HAP-1 (cell line): ENCODE measurements at regions not wholly inside any gene's neighbourhood (a gene's known extent, or its start where the extent isn't known, plus 50 kb on each side); places are given as distances from the start of the nearest gene placed in this dataset.

Source experiments
- DNase-seq, 2 experiments: peaks; one replicate each; pipeline ENCODE4 v3.0.0-alpha.2; 2016 to 2020; ENCODE audit warnings: low spot score in 2 of 2
- H3K27me3 ChIP-seq: fragments of 250-450 bp; sonication (Bioruptor Pico); 2 replicates; pipeline ENCODE4 v1.5.1; 2020; ENCODE audit warnings: low read depth, mild to moderate bottlenecking, moderate library complexity
- H3K36me3 ChIP-seq: fragments of 250-450 bp; sonication (Bioruptor Pico); replicated peaks from 2 replicates; pipeline ENCODE4 v1.5.1; 2020; ENCODE audit warnings: mild to moderate bottlenecking
- H3K4me1 ChIP-seq: fragments of 250-450 bp; sonication (Bioruptor Pico); 2 replicates; pipeline ENCODE4 v1.5.1; 2020; ENCODE audit warnings: mild to moderate bottlenecking
- H3K4me3 ChIP-seq: fragments of 250-450 bp; sonication (Bioruptor Pico); 2 replicates; pipeline ENCODE4 v1.5.1; 2020; ENCODE audit warnings: mild to moderate bottlenecking, moderate library complexity
- H3K9me3 ChIP-seq: fragments of 250-450 bp; sonication (Bioruptor Pico); 2 replicates; pipeline ENCODE4 v1.5.1; 2020; ENCODE audit warnings: mild to moderate bottlenecking, moderate library complexity
- in situ Hi-C: fragments of 300-500 bp; cut with MboI; formaldehyde crosslinking; loops from 3 replicates; pipeline ENCODE4 v1.14.3; 2020; ENCODE audit warnings: low sequenced_read_pairs, inconsistent platforms, mixed read lengths

- H3K36me3 ChIP-seq: no peaks in the 10 kb centered on the region
- in situ Hi-C loops: no loop called here
- H3K4me1 ChIP-seq: no peaks in the 10 kb centered on the region
- no peaks in the 10 kb centered on the region for H3K27me3 ChIP-seq
- H3K4me3 ChIP-seq: no peak overlapping the region
- no peak for DNase-seq
- H3K9me3 ChIP-seq: no peaks in the 10 kb centered on the region
Measured at GRCh38 chr3:132231633-132232032, 85.6 kb upstream of the ACP3 start.

DNA sequence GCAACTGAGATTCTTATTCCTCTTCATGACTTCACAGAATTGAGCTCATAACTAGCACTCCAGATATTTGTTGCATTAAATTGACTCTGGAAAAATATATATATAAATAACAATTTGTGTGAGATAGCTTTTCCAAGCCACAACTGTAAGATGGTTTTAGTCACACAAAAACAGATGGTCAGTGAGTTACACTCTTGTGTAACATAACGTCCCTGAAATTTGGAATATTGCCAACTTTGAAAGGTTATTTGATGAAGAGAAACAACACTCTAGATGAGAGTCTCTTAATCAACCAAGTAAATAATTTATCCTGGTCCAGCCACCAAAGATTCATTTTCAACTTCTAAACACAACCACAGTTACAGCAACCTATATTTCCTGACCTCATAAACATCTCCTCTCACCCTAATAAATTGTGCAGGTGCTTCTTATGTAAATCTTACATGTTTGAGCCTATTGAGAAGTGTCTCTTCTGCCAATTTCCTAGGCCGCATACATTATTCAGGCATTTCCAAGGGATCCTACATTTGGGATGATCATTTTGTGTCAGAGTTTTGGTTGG lies 84.9 kb upstream of the ACP3 start:
- H3K27me3 ChIP-seq: no peaks in the 10 kb centered on the region
- H3K9me3 ChIP-seq: no peaks in the 10 kb centered on the region
- H3K4me3 ChIP-seq: no peak overlapping the region
- no peaks in the 10 kb centered on the region for H3K4me1 ChIP-seq
- in situ Hi-C loops: no loop called here
- H3K36me3 ChIP-seq: no peaks in the 10 kb centered on the region
- DNase-seq: no peak

DNA sequence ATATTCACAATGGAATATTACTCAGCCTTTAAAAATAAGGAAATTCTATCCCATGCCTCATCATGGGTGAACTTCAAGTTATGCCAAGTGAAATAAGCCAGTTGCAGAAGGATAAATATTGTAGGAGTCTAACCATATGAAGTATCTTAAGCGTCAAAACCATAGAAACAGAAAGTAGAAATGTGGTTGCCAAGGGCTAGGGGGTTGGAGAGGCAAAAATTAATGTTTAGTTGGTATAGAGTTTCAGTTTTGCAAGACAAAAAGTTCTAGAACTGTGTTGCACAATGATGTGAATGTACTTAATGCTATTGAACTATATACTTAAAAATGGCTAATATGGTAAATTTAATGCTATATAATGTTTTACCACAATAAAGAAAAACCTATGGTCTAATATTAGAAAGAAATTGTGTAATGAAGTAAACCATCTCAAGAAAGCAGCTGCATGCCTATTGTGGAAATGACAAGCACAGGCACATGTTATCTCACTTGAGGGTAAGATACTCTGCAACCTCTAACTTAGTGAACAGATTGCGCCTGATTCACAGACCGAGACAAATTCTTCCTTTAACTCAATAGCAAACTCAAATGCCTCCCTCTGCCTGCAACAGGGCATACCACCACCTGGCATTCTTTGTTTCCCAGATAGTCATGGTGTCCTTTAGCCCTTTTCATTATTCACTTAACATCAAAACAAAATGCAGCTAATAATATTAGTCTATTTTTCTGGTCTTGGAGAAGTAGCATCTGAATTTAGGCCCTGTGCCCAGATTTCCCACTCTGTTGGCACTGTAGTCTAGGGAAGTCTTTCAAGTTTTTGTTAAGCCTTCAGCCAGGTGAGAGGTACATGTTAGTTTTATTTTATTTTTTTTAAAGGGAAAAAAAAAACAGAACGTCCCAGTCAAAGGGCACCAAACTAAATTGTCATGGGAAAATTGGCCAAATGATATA lies 80.2 kb upstream of the ACP3 start:
- Histone ChIP-seq H3K27me3 (0 out of 2 replicates have a peak, but pooled peaks cover 2% of the 10 kb centered on the region), H3K36me3 (no peaks in the 10 kb centered on the region), H3K4me1 (no peaks in the 10 kb centered on the region), H3K9me3 (no peaks in the 10 kb centered on the region), H3K4me3 (no peak overlapping the region)
- in situ Hi-C loops: no loop called here
- DNase-seq: no peak

GRCh38 chr3:132237652-132238032 lies 79.6 kb upstream of the ACP3 start:
- in situ Hi-C loops: no loop called here
- Histone ChIP-seq H3K36me3 (no peaks in the 10 kb centered on the region), H3K9me3 (no peaks in the 10 kb centered on the region), H3K4me3 (no peak overlapping the region), H3K4me1 (no peaks in the 10 kb centered on the region), H3K27me3 (0 out of 2 replicates have a peak, but pooled peaks cover 4% of the 10 kb centered on the region)
- DNase-seq: no peak

- DNase-seq: no peak
- in situ Hi-C loops: no loop called here
- Histone ChIP-seq H3K4me1 (no peaks in the 10 kb centered on the region), H3K36me3 (no peaks in the 10 kb centered on the region), H3K4me3 (no peak overlapping the region), H3K27me3 (peaks cover 9% of the 10 kb centered on the region; the same call in 1 of the 2 replicates), H3K9me3 (no peaks in the 10 kb centered on the region)
Measured at GRCh38 chr3:132239587-132239986, 77.6 kb upstream of the ACP3 start.

DNA sequence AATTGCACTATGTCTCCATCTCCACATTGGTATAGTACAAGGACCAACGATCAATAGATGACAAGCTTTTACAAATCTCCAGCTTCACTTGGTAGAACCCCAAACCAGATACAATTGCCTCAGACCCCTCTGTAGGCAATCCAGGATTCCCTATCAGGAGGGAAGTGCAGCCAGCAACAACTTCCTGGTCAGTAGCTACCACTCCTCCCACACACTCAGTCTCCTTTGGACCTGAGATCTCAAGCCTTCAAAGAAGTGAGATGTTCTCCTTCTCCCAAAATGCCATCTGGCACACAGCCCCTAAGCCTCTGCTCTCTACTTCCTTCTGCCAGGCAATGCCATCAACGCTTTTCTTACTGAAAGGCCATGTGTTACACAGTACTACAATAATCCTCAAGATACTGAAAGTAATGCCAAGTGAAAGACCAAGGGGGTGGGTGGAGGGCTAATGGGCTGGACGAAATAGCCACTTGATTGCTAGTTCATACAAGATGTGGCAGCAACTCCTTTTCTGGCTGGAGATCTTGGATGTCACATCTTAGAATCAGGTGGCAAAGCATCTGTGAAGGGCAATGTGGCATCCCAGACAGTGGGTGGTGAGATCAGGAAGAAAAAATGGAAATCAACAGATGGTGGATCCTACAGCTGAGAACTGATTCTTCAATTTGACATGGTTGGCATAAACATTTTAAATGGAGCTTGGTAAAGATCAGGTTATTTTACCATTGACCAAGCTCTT lies 75.3 kb upstream of the ACP3 start:
- in situ Hi-C loops: no loop called here
- DNase-seq: no peak
- Histone ChIP-seq H3K27me3 (peaks cover 12% of the 10 kb centered on the region; the same call in 1 of the 2 replicates), H3K4me1 (no peaks in the 10 kb centered on the region), H3K9me3 (no peaks in the 10 kb centered on the region), H3K36me3 (no peaks in the 10 kb centered on the region), H3K4me3 (no peak overlapping the region)

- DNase-seq: no peak
- no peaks in the 10 kb centered on the region for H3K36me3 ChIP-seq
- H3K9me3 ChIP-seq: no peaks in the 10 kb centered on the region
- H3K27me3 ChIP-seq: peaks cover 12% of the 10 kb centered on the region; the same call in 1 of the 2 replicates
- no peak overlapping the region for H3K4me3 ChIP-seq
- in situ Hi-C loops: no loop called here
- H3K4me1 ChIP-seq: no peaks in the 10 kb centered on the region
Measured at GRCh38 chr3:132242790-132243189, 74.4 kb upstream of the ACP3 start.

- Histone ChIP-seq H3K4me3 (no peak overlapping the region), H3K27me3 (peaks cover 10% of the 10 kb centered on the region; the same call in 1 of the 2 replicates), H3K36me3 (no peaks in the 10 kb centered on the region), H3K4me1 (no peaks in the 10 kb centered on the region), H3K9me3 (no peaks in the 10 kb centered on the region)
- DNase-seq: no peak
- in situ Hi-C loops: no loop called here
Measured at GRCh38 chr3:132245552-132246142, 71.6 kb upstream of the ACP3 start.

DNA sequence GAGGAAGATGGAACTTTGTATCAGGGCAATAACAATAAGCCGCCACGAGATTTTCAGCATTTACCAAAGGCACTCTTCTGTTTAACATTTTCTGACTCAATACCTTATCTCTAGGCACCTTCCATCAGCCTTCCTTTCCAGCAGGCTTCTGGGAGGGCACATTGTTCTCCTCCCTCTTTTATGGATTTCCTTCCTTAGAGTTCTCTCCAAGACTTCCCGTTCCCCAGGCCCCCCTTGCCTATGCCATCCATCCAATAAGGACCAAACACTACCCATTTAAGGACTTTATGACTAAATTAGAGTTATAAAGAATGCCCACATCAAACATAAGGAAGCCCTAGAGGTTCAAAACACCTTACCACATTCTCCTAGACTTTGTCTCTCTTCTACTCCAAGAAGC lies 71.0 kb upstream of the ACP3 start:
- Histone ChIP-seq H3K36me3 (no peaks in the 10 kb centered on the region), H3K27me3 (peaks cover 10% of the 10 kb centered on the region; the same call in 1 of the 2 replicates), H3K4me3 (no peak overlapping the region), H3K9me3 (no peaks in the 10 kb centered on the region), H3K4me1 (no peaks in the 10 kb centered on the region)
- DNase-seq: no peak
- in situ Hi-C loops: no loop called here

- in situ Hi-C loops: no loop called here
- Histone ChIP-seq H3K27me3 (peaks cover 9% of the 10 kb centered on the region; the same call in 1 of the 2 replicates), H3K36me3 (no peaks in the 10 kb centered on the region), H3K4me3 (no peak overlapping the region), H3K4me1 (no peaks in the 10 kb centered on the region), H3K9me3 (no peaks in the 10 kb centered on the region)
- DNase-seq: no peak
Measured at GRCh38 chr3:132247211-132247610, 70.0 kb upstream of the ACP3 start.

DNA sequence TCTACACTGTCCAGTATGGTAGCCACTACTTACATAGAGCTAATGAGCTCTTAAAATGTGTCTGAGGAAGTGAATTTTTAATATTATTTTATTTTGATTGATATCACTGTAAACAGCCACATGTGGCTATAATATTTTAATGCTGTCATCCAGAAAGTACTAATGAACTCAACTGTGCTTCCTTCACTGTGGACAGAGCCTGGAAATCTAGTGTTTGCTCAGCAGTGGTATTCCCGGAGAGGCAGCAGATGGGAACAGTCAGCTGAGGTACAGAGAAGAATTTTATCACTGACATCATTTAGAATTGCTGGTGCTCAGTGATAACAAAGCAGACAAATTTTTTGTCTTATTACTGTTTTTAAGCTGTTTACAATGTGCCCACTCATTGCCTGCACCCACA lies 68.7 kb upstream of the ACP3 start:
- DNase-seq: no peak
- in situ Hi-C loops: no loop called here
- Histone ChIP-seq H3K4me1 (no peaks in the 10 kb centered on the region), H3K36me3 (no peaks in the 10 kb centered on the region), H3K9me3 (no peaks in the 10 kb centered on the region), H3K27me3 (peaks cover 7% of the 10 kb centered on the region; the same call in 1 of the 2 replicates), H3K4me3 (no peak overlapping the region)

- in situ Hi-C loops: loop anchor here (10.0 kb wide), 2 partner anchors 91 to 151 kb away; no protein-coding TSS in a partner anchor
- Histone ChIP-seq H3K4me1 (no peaks in the 10 kb centered on the region), H3K9me3 (no peaks in the 10 kb centered on the region), H3K27me3 (no peaks in the 10 kb centered on the region), H3K4me3 (no peak overlapping the region), H3K36me3 (no peaks in the 10 kb centered on the region)
- peak; percentile 34 to 44 for DNase-seq
Measured at GRCh38 chr3:132253262-132253878, 63.8 kb upstream of the ACP3 start.

DNA sequence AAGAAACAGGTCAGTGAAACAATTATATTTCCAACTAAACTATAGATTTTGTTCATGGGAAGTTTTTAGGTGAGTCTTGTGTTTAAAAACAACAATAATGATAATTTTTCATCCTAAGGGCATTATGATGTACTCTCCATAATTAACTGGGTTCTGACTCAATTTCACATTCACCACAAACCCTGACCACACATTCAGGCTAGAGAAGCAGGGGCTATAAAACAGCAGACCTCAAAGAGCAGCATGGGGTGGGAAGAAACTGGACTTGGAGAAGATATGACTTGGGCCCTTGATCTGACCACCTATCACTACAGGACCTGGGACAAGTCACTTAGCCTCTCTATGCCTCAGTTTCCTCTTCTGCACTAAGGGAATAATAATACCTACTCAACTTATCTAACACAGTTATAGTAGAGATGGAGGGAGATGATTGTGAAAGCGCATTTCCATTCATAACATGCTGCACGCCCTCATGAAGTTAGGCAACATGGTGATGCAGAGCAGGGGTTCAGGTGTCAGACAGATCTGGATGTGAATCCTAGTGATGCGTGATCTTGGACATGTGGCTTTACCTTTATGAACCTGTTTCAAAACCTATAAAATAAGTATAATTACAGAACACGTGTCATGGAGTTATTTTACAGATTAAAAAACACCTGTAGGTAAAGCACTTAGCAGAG lies 63.0 kb upstream of the ACP3 start:
- no peak for DNase-seq
- Histone ChIP-seq H3K9me3 (no peaks in the 10 kb centered on the region), H3K4me1 (no peaks in the 10 kb centered on the region), H3K27me3 (no peaks in the 10 kb centered on the region), H3K4me3 (no peak overlapping the region), H3K36me3 (no peaks in the 10 kb centered on the region)
- in situ Hi-C loops: loop anchor here (10.0 kb wide), 2 partner anchors 91 to 151 kb away; no protein-coding TSS in a partner anchor
